IMR-90 (cell line): ENCODE measurements at regions not wholly inside any gene's neighbourhood (a gene's known extent, or its start where the extent isn't known, plus 50 kb on each side); places are given as distances from the start of the nearest gene placed in this dataset.

Experiments used
- BHLHE40 ChIP-seq: fragments of 150-350 bp; IDR thresholded peaks from 2 replicates; pipeline ENCODE4 v1.6.1; 2016; ENCODE audit warnings: mild to moderate bottlenecking, low read depth, low read length
- CHD1 ChIP-seq: IDR thresholded peaks from 2 replicates; pipeline ENCODE4 v1.6.1; 2012; ENCODE audit warnings: low read depth, low read length, improper control_type of control experiment
- CTCF ChIP-seq: conservative IDR thresholded peaks from 2 replicates; pipeline ENCODE4 v1.5.1; 2012; ENCODE audit warnings: mild to moderate bottlenecking, low read depth, low read length, improper control_type of control experiment
- FOS ChIP-seq: fragments of 150-350 bp; IDR thresholded peaks from 2 replicates; pipeline ENCODE4 v1.6.1; 2016; ENCODE audit warnings: low read depth, low read length
- MAFK ChIP-seq: IDR thresholded peaks from 2 replicates; pipeline ENCODE4 v1.6.1; 2012; ENCODE audit warnings: low read depth, low read length, improper control_type of control experiment
- MAZ ChIP-seq: IDR thresholded peaks from 2 replicates; pipeline ENCODE4 v1.6.1; 2012; ENCODE audit warnings: low read depth, mild to moderate bottlenecking, low read length, improper control_type of control experiment, moderate library complexity, borderline replicate concordance
- MXI1 ChIP-seq: IDR thresholded peaks from 2 replicates; pipeline ENCODE4 v1.6.1; 2012; ENCODE audit warnings: low read depth, mild to moderate bottlenecking, low read length, moderate library complexity, borderline replicate concordance
- NFE2L2 ChIP-seq: fragments of 150-350 bp; IDR thresholded peaks from 2 replicates; pipeline ENCODE4 v1.6.1; 2016; ENCODE audit warnings: low read depth, mild to moderate bottlenecking, low read length
- POLR2A ChIP-seq: IDR thresholded peaks from 2 replicates; pipeline ENCODE4 v1.6.1; 2012; ENCODE audit warnings: mild to moderate bottlenecking, low read depth, low read length
- RCOR1 ChIP-seq: IDR thresholded peaks from 2 replicates; pipeline ENCODE4 v1.6.1; 2012; ENCODE audit warnings: mild to moderate bottlenecking, low read length, improper control_type of control experiment; ENCODE audit not compliant: insufficient replicate concordance
- RFX5 ChIP-seq: IDR thresholded peaks from 2 replicates; pipeline ENCODE4 v1.8.0; 2012; ENCODE audit warnings: low read depth, mild to moderate bottlenecking, low read length, moderate library complexity
- SMC3 ChIP-seq: fragments of 150-350 bp; IDR thresholded peaks from 2 replicates; pipeline ENCODE4 v1.6.1; 2016; ENCODE audit warnings: low read depth, mild to moderate bottlenecking, antibody characterized with exemption, low read length, moderate library complexity
- USF2 ChIP-seq: fragments of 150-350 bp; IDR thresholded peaks from 2 replicates; pipeline ENCODE4 v1.6.1; 2017; ENCODE audit warnings: mild to moderate bottlenecking, antibody characterized with exemption, low read length, low read depth

- TF ChIP-seq USF2 = no peak
- TF ChIP-seq RCOR1 = no peak
- TF ChIP-seq CTCF = no peak
- no peak for TF ChIP-seq MXI1
- no peak for TF ChIP-seq POLR2A
- TF ChIP-seq RFX5 = no peak
- TF ChIP-seq BHLHE40 = no peak
- no peak for TF ChIP-seq MAZ
- no peak for TF ChIP-seq FOS
- TF ChIP-seq MAFK = no peak
- no peak for TF ChIP-seq NFE2L2
- TF ChIP-seq SMC3 = no peak
- TF ChIP-seq CHD1 = no peak
Measured at GRCh38 chr3:41112466-41112865, 86.8 kb upstream of the CTNNB1 start.
